Right cardiac atrium (tissue), 5 donors: ENCODE measurements at regions not wholly inside any gene's neighbourhood (a gene's known extent, or its start where the extent isn't known, plus 50 kb on each side); places are given as distances from the start of the nearest gene placed in this dataset.

Source experiments
- ATAC-seq, 2 donors: fragments of 200-7000 bp; cut with Tn5 transposase; one replicate each; pipeline versions ENCODE4 v1.8.0 to v1.9.1; 2020; ENCODE audit warnings: moderate library complexity in 2 of 2, mild to moderate bottlenecking in 1 of 2
- DNase-seq, 3 donors: peaks; one replicate each; pipeline ENCODE4 v3.0.0-alpha.2; 2020
- H3K27ac ChIP-seq: one replicate; pipeline ENCODE4 v1.5.1; 2013; ENCODE audit warnings: mild to moderate bottlenecking, low read length, control low read depth, moderate library complexity
- H3K27me3 ChIP-seq: one replicate; pipeline ENCODE4 v1.6.1; 2013; ENCODE audit not compliant: control insufficient read depth, insufficient read depth
- H3K4me1 ChIP-seq: one replicate; pipeline ENCODE4 v1.6.1; 2013; ENCODE audit warnings: low read length; ENCODE audit not compliant: control insufficient read depth, insufficient read depth
- H3K4me3 ChIP-seq: one replicate; pipeline ENCODE4 v1.5.1; 2013; ENCODE audit warnings: low read length, control low read depth
- H3K9me3 ChIP-seq: one replicate; pipeline ENCODE4 v1.6.1; 2013; ENCODE audit warnings: low read length; ENCODE audit not compliant: control insufficient read depth
- WGBS: extraction: QIAGEN DNeasy Blood & Tissue Kit; methylation state at CpG from one replicate; pipeline ENCODE4 v1.1.7; 2013; 5-methylcytosine and 5-hydroxymethylcytosine counted together
- intact Hi-C, 4 donors: fragments of 100-400 bp; cut with DNase I; formaldehyde crosslinking; loops; one replicate each; pipeline versions ENCODE4 v1.11.0 to v1.14.0; 2022 to 2023
- donor health status: healthy with polysubstance abuse.
- donor health status: DM: no; HTN: yes; CAD: no.
- donor health status: DM: no; HTN: no; CAD: no.
- donor health status: DM: no; HTN: yes; CAD: no; lungs with severe emphysema.
- donor health status: DM: yes; HTN: yes; CAD: no.

DNA sequence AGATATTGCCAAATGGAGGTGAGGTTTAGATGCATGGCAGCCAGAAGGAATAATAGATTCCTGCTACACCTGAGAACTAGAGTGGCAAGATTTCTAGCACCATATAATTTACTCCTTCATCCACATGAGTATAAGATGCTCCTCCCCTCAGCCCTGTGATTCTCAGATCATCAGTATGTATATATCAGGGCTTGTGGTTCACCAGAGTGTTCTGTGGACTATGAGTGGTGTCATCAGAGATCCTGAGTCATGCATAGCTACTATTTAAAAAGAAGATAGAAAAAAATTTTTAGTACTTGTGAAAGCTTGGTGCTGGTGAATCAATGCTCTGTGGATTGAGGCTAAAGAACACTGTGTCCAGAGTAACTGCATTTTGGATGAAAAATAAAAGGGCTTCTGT, 285.9 kb downstream of the BMP4 start:
- Histone ChIP-seq H3K9me3 (no peaks in the 10 kb centered on the region), H3K27me3 (no peaks in the 10 kb centered on the region), H3K27ac (no peak overlapping the region), H3K4me1 (no peaks in the 10 kb centered on the region), H3K4me3 (no peak overlapping the region)
- intact Hi-C loops, result no loop called here
- ATAC-seq (no peak), DNase-seq (no peak)

DNA sequence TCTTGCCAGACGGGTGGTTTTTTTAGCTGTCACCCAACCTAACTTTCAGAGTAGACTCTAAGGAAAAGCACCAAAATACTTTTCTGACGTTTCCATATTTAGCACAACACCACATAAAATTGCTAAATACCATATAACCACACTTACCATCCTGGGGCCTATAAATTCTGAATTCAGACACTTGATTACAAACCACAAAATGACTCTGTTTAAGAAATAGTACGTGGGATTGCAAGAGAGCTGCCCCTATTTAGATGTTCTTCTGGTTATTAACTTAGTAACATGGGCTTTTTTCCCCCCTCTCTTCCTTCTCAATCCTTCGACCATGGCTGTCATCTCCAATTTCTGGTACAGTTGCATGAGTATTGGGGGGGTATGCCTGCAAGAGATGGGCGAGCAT, 287.7 kb downstream of the BMP4 start:
- intact Hi-C loops, result no loop called here
- WGBS, result 66% methylated on average over 5 of the region's 5 CpGs

DNA sequence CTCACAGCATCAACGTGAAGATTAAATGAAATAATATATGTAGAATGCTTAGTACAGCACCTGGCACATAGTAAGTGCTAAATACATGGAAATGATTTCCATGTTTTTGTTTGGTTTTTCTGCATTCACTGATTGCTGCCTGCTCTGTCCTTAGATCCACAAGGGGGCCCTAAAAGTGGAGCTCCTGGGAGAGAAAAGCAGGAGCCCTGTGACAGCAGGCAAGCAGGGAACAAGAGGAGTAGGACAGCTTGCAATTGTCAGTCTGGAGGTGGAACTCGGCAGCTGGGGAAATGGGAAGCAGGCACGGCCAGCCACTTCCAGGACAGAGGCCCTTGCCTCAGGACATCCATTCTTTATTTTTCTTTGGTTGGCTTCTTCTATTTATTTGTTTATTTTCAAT, 292.9 kb downstream of the BMP4 start:
- Histone ChIP-seq H3K27me3 (no peaks in the 10 kb centered on the region), H3K4me1 (no peaks in the 10 kb centered on the region), H3K27ac (no peak overlapping the region), H3K9me3 (no peaks in the 10 kb centered on the region), H3K4me3 (no peak overlapping the region)
- intact Hi-C loops, result no loop called here
- WGBS, result 44% methylated on average over 3 of the region's 3 CpGs
- ATAC-seq, result peak; percentile 47 to 71
- peak; percentile 18 to 57 (median 52) for DNase-seq

More for the DNA sequence above, 287.7 kb downstream of the BMP4 start:
- no peak overlapping the region for H3K4me3 ChIP-seq
- DNase-seq, result no peak
- no peaks in the 10 kb centered on the region for H3K4me1 ChIP-seq
- no peak overlapping the region for H3K27ac ChIP-seq
- H3K27me3 ChIP-seq, result no peaks in the 10 kb centered on the region
- ATAC-seq, result no peak
- H3K9me3 ChIP-seq, result no peaks in the 10 kb centered on the region

DNA sequence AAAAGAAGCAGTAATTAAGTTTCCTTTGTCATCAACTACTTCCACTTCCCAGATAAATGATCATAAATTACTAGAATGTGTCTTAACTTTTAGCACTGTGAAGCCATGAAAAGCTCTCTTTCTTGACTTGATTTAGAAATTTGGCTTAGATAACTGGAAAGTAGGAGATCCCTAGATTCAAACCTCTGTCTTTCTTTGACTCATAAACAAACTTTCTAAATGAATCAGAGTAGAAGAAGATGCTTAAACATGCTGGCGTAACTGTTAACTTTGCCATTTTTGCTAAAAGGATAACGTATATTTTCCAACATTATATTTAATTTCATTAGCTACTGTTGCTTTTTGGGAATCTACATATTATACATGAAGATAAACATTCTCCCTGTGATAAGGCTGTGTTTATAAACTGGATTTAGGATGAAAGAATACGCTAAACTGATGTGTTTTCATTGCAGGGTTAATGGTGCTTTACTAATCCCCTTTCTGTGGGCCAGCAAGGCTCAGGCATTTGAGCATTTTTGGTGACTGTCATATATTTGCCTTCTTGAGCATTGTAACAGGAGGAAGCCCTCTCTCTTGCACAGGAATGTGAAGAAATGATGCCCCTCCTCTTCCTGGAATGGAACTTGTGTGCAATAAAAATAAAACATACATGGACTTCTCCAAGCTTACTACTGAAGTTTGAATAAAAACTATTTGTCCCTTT, 301.4 kb downstream of the BMP4 start:
- no peaks in the 10 kb centered on the region for H3K4me1 ChIP-seq
- H3K27ac ChIP-seq, result no peak overlapping the region
- no peak for DNase-seq
- 85% methylated on average over 3 of the region's 3 CpGs for WGBS
- no peaks in the 10 kb centered on the region for H3K27me3 ChIP-seq
- intact Hi-C loops, result no loop called here
- no peaks in the 10 kb centered on the region for H3K9me3 ChIP-seq
- no peak overlapping the region for H3K4me3 ChIP-seq
- no peak for ATAC-seq

DNA sequence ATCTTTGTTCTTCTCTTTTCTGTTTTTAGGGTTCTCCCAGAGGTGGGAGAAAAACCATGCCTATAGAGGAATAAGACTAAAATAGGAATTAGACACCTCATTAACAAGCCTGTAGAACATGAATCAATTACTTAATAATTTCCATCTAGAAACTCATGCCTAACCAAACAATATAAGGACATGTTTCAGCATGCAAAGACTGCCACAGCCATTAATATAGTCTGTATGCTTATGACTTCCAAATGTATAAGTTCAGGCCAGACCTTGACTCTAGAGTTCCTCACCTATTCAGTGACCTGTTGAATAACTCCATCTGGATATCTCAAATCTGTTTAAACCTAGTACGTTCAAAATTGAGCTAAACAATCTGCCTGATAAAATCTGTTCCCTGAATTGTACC, 304.6 kb downstream of the BMP4 start:
- 76% methylated on average over 1 of the region's 1 CpG for WGBS
- H3K4me1 ChIP-seq, result no peaks in the 10 kb centered on the region
- no peaks in the 10 kb centered on the region for H3K9me3 ChIP-seq
- H3K27me3 ChIP-seq, result no peaks in the 10 kb centered on the region
- no peak overlapping the region for H3K4me3 ChIP-seq
- ATAC-seq (no peak), DNase-seq (no peak)
- intact Hi-C loops, result no loop called here
- no peak overlapping the region for H3K27ac ChIP-seq

DNA sequence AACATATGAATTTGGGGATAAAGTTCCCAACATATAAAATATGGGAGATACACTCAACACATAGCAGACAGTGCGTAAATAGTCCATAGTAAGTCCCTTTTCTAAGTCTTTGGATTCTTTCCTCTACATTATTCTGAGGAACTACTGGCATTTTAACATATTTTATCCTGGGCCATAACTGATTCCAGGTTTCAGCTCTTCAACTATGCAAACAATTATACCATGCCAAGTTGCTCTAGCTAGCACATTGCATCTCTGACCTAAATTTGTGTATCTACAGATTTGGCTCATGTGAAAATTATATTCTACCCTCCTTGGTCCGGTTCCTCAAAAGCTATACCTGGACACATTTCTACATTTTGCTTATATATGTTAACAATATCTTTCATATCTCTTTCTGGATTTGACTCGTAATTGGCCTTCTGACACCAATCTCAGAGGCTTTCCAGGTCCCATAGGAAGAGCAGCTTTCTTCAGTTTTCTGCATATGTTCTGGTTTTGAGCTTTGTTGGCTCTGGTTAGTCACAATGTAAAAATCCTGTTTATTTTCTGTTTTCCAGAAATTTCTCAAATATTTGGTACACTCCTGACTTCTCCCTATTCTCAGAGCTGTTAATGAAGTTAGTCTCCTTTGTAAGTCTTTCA, 305.4 kb downstream of the BMP4 start:
- Histone ChIP-seq H3K27me3 (no peaks in the 10 kb centered on the region), H3K27ac (no peak overlapping the region), H3K9me3 (no peaks in the 10 kb centered on the region), H3K4me3 (no peak overlapping the region), H3K4me1 (no peaks in the 10 kb centered on the region)
- DNase-seq, result no peak
- intact Hi-C loops, result no loop called here
- WGBS, result 84% methylated on average over 3 of the region's 3 CpGs
- ATAC-seq, result no peak

DNA sequence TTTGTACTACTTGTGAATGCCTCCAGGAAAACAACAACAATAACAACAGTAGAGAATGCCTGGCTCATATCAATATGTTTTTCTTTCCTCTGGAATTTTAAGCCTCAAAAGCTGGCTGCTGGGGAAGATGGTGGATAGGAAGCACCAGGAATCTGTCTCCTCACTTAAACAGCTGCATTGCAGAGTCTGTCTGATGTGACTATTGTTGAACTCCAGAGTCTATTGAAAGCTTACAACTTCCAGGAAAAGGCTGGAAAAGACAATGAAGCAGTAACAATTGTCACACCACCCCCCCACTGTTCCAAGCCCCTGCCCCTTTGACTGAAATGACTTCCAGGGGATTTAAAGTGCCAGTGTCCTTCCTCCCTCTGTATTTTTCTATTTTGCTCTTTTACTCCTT, 309.7 kb downstream of the BMP4 start:
- H3K27ac ChIP-seq, result no peak overlapping the region
- H3K27me3 ChIP-seq, result no peaks in the 10 kb centered on the region
- H3K9me3 ChIP-seq, result no peaks in the 10 kb centered on the region
- H3K4me1 ChIP-seq, result no peaks in the 10 kb centered on the region
- intact Hi-C loops, result no loop called here
- DNase-seq (no peak), ATAC-seq (no peak)
- H3K4me3 ChIP-seq, result no peak overlapping the region

DNA sequence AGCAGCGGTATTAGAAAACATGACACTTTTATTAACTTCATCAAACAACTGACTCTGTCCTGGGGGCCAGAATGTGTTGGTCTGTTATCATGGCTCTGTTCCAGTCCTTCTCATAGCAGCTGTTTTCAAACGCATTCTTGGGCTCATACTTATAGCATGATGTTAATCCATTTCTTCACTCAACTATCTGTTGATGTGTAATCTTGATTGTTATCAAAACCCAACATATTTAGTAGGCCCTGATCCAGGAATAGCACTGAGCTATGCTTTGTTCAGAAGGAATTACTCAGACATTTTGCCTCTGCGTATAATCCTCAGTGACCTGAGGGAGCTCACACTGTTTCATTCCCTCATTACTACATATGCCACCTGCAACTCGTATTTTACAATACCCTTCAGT, 315.9 kb downstream of the BMP4 start:
- H3K27ac ChIP-seq, result no peak overlapping the region

DNA sequence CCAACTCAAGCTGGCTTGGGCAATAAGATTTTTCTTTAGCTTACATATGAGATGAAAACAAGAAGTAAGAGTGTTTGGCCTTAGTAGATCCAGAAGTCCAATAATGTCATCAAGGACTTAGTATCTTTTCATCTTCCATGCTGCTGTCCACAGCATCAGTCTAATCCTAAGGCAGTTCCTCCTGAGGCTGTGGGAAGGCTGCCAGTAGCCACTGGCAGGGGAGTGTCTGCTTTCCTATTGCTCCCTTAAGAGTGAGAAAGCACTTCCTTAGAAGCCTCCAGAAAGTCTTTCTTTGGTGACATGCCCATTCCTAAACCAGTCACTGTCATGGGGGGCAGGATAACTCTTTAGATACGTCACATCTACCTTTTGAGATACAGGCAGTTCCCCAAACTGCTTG, 317.7 kb downstream of the BMP4 start:
- H3K4me3 ChIP-seq, result no peak overlapping the region
- ATAC-seq, result no peak
- H3K27ac ChIP-seq, result no peak overlapping the region
- intact Hi-C loops, result no loop called here
- no peaks in the 10 kb centered on the region for H3K4me1 ChIP-seq
- peak in 1 of 3 donors; percentile 47 for DNase-seq
- H3K9me3 ChIP-seq, result no peaks in the 10 kb centered on the region
- H3K27me3 ChIP-seq, result no peaks in the 10 kb centered on the region
- 85% methylated on average over 1 of the region's 1 CpG for WGBS

More for the DNA sequence above, 315.9 kb downstream of the BMP4 start:
- no peak for ATAC-seq
- no peak overlapping the region for H3K4me3 ChIP-seq
- H3K4me1 ChIP-seq, result no peaks in the 10 kb centered on the region
- H3K27me3 ChIP-seq, result no peaks in the 10 kb centered on the region
- no peaks in the 10 kb centered on the region for H3K9me3 ChIP-seq
- 67% methylated on average over 4 of the region's 4 CpGs for WGBS
- no peak for DNase-seq
- intact Hi-C loops, result no loop called here

DNA sequence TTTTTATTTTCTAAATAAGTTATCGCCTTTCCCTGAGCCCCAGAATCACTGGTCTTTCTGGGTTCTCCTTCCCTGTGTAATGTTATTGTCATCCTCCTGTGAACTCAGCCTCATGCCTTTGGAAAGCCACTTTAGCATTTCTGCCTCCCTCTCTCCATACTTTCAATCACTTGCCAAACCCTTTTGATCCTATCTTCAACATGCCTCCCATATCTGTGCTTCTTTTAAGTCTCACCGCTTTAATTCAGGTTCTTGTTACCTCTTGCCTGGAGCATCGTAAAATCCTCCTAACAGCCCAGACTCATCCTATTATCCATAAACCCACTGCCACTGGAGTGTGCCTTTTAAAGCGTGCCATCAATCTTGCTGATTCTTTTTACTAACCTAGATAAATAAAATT, 321.8 kb downstream of the BMP4 start:
- WGBS, result 90% methylated on average over 4 of the region's 4 CpGs
- DNase-seq, result no peak
- Histone ChIP-seq H3K27ac (no peak overlapping the region), H3K4me3 (no peak overlapping the region), H3K9me3 (no peaks in the 10 kb centered on the region), H3K4me1 (no peaks in the 10 kb centered on the region), H3K27me3 (no peaks in the 10 kb centered on the region)
- ATAC-seq, result no peak
- intact Hi-C loops, result no loop called here

DNA sequence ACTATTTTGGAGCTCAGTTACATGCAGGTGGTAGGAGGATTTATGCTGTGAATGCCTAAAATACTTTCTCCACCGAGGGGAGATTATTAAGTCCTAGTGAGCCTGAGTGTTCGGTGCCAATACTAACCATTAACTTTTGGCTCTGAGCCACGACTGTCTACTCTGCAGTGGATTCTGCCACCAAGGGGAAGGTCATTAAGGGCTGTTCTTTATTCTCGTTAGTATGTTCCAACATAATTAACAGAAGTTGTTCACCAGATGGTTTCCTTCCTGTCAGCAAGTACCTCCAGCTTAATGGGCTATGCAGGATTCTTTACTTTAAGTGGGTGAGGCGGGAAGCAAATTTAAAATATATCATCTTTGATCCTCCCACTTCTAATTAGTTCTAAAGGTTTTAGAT, 326.3 kb downstream of the BMP4 start:
- ATAC-seq (peak in 1 of 2 donors; percentile 41), DNase-seq (no peak)
- Histone ChIP-seq H3K27me3 (no peaks in the 10 kb centered on the region), H3K4me1 (no peaks in the 10 kb centered on the region), H3K27ac (no peak overlapping the region), H3K9me3 (no peaks in the 10 kb centered on the region), H3K4me3 (no peak overlapping the region)
- intact Hi-C loops, result no loop called here
- WGBS, result 14% methylated on average over 5 of the region's 5 CpGs
